Esophagus muscularis mucosa (tissue), 4 donors: ENCODE measurements at regions not wholly inside any gene's neighbourhood (a gene's known extent, or its start where the extent isn't known, plus 50 kb on each side); places are given as distances from the start of the nearest gene placed in this dataset.

Experiments used
- EP300 ChIP-seq: sonication (generic); formaldehyde crosslinking; IDR thresholded peaks from one replicate; pipeline ENCODE4 v1.6.1; 2017; ENCODE audit warnings: antibody characterized with exemption
- POLR2A ChIP-seq: fragments of 450-650 bp; IDR thresholded peaks from one replicate; pipeline ENCODE4 v1.6.1; 2017; ENCODE audit warnings: antibody characterized with exemption, moderate library complexity, mild to moderate bottlenecking, low read depth
- POLR2AphosphoS5 ChIP-seq, 2 donors: sonication (generic); formaldehyde crosslinking; IDR thresholded peaks; one replicate each; pipeline ENCODE4 v1.6.1; 2017; ENCODE audit warnings: antibody characterized with exemption in 2 of 2
- TF ChIP-seq, protein P1 (sequence below), 3 experiments: fragments of 200-600 bp in 2 of 3; fragments of 450-650 bp in 1 of 3; sonication (generic) in 2 of 3; IDR thresholded peaks; one replicate each; pipeline ENCODE4 v1.5.1; 2017 to 2019; ENCODE audit warnings: antibody characterized with exemption in 3 of 3, mild to moderate bottlenecking in 2 of 3, moderate library complexity in 1 of 3

DNA sequence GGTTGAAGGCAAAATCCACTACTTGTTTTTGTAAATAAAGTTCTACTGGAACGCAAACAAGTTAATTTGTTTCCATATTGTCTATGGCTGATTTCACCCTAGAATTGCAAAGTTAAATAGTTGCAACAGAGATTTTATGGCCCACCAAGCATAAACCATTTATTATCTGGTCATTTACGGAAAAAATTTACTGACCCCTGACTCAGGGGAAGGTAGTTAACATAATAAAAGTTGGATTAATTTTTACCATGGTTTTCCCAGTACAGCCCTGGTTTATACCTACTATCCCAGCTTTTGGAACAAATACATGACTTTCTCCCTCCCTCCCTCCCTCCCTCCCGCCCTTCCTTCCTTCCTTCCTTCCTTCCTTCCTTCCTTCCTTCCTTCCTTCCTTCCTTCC lies 588.9 kb upstream of the TMEFF2 start:
- TF ChIP-seq, protein P1, sequence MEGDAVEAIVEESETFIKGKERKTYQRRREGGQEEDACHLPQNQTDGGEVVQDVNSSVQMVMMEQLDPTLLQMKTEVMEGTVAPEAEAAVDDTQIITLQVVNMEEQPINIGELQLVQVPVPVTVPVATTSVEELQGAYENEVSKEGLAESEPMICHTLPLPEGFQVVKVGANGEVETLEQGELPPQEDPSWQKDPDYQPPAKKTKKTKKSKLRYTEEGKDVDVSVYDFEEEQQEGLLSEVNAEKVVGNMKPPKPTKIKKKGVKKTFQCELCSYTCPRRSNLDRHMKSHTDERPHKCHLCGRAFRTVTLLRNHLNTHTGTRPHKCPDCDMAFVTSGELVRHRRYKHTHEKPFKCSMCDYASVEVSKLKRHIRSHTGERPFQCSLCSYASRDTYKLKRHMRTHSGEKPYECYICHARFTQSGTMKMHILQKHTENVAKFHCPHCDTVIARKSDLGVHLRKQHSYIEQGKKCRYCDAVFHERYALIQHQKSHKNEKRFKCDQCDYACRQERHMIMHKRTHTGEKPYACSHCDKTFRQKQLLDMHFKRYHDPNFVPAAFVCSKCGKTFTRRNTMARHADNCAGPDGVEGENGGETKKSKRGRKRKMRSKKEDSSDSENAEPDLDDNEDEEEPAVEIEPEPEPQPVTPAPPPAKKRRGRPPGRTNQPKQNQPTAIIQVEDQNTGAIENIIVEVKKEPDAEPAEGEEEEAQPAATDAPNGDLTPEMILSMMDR (IDR thresholded peaks at IDR 0.05): no peak
- TF ChIP-seq POLR2A: no peak
- TF ChIP-seq POLR2AphosphoS5 (IDR thresholded peaks at IDR 0.05): no peak
- no peak for TF ChIP-seq EP300
